SHP77 treated with DMSO at 0.1 percent for 48 hours (cell line): ENCODE measurements at regions not wholly inside any gene's neighbourhood (a gene's known extent, or its start where the extent isn't known, plus 50 kb on each side); places are given as distances from the start of the nearest gene placed in this dataset.

Source experiments
- DNase-seq: peaks from one replicate; lab custom pipeline; 2025; lab: John Stamatoyannopoulos, UW

GRCh38 chr17:22441776-22442175, 749.5 kb downstream of the KCNJ18 start:
- no peak for DNase-seq

GRCh38 chr17:22443061-22443460, 750.7 kb downstream of the KCNJ18 start:
- DNase-seq, result no peak

DNA sequence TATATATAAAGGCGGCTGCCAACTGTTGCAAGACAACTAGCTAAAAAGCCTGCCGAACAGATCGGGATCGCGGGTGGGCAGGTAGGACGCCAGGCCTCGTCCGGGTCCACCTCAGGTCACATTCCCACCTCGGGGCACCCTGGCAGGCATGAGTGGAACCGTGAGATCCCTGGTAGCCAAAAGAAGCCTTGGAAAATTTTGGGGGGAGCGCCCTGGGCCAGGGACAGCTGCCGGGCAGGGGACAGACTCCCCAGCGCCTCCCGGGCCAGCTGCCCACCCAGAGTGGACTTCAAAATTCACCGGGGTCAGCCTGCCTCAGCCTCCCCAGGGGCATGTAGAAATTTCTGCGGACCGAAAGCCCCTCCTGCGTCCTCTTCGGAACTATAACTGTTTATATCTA, 760.9 kb downstream of the KCNJ18 start:
- no peak for DNase-seq

GRCh38 chr17:22454070-22454999, 762.0 kb downstream of the KCNJ18 start:
- DNase-seq, result no peak

DNA sequence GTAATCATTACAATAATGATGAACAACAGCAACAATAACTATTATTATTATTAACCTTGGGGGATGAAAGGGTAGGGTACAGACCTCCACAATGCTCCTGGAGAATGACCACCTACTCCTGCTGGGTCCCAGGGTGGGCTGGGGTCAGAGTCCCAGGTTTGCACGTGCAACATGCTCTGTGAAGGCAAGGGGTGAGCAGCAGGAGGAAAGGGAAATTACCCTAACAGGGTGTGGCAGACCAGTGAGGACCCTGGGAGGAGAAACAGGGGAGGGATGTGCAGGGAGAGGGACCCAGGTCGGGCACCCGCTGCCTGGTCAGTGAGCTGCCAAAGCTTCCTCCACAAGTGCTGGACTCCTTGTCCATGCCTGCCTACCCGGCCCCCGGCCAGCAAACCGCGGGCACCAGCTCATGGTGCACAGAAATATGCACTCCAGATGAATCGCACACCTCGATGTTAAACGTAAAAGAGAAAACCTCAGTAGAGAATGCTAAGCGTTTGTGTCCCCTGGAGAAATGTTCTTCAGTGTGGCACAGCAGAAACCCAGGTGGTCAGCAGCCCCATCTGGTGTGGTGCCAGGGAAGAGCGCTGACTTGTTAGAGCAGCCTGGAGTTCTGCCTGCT, 767.1 kb downstream of the KCNJ18 start:
- DNase-seq, result no peak

GRCh38 chr17:22459953-22460350, 767.6 kb downstream of the KCNJ18 start:
- DNase-seq, result no peak

DNA sequence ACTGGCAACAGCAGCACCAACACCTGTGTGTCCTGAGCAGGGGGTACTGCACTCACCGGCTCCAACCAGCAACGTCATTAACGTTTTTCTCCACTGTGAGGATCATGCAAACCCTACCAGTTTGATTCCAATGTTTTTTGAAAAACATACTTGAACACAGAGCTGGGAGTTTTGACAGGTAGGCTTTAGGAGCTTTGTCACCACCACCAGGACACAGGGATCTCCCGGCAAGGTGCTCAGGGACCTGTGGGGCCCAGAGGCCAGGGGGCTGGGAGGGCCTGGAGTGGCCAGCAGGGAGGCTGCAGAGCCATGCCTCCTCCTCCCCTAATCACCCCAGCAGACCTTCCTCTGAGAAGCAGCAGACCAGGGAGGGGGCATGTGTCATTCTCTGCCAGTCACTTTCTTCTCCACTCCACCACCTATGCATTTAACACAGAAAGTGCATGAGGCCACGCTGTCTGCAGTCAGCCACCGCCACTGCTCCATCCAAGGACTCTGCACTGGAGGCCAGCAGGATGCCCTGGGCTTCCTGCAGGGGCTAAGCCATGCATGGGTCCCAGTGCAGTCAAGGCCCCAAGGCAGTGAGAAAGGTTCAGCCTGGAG, 768.2 kb downstream of the KCNJ18 start:
- no peak for DNase-seq

- DNase-seq, result no peak
These were observed 769.3 kb downstream of the KCNJ18 start for GRCh38 chr17:22461460-22462145.

DNA sequence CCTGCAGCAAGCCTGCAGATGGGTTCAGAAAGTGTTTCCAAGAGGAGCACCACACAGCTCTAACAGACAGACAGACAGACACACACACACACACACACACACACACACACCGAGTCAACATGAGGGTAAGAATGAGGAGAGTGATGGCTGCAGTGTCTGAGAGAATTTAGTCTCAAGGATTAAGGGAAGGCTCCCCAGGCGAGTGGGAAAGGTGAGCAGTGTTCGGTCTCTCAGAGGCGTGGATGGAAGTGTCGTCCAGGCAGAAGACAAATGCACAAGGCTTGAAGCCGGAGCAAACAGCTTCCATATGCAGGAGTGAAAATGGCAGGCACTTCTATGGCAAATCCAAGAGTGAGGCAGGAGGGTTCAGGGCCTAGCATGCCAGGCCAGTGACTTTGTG, 770.1 kb downstream of the KCNJ18 start:
- DNase-seq, result no peak

DNA sequence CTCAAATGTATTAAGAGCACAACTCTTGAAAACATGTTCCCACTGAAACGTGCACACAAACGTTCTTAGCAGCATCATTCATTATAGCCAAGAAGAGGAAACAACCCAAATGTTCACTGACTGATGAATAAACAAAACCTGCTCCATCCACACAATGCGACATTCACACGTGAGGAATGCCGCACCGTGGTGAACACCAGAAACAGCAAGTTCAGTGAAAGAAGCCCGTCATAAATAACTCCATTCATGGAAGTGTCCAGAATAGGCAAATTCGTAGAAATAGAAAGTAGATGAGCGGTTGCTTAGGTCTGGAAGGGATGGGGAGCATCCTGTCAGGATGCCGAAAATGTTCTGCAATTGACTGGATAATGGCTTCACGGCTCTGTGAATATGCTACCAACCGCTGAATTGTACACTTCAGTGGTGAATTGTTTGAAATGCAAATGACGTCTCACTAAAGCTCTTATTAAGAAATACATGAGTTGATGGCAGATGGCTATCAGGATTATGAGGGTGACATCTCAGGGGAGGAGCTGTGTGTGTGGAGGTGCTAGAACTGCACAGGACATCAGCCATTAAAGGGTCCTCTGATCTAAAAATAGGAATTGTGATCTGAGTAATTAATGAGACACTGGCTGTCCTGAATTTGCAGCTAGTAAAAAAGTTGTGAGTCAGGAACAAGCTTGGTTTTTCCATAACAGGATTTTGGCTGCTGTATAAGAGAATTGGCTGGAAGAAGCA, 771.0 kb downstream of the KCNJ18 start:
- DNase-seq, result no peak

- DNase-seq, result no peak
These were observed 771.7 kb downstream of the KCNJ18 start for GRCh38 chr17:22464041-22464440.

DNA sequence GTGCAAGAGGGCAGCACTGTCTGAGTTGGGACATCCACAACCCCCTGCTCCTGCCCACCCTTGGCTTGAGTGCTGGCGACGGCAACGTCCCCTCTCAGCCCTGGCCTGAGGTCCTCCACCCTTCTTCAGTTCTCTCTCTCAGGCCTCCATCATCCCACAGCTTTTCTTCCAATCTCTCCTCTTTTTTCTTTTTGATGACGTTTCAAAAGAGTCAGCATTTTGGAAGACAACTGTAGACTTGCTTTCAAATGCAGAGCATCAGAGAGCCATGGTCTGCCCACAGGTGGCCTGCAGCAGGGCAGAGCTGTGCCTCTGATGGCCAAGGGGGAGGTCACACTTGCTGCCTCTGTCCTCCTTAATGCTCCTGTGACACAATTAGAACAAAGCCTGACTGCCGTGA, 775.4 kb downstream of the KCNJ18 start:
- no peak for DNase-seq

DNA sequence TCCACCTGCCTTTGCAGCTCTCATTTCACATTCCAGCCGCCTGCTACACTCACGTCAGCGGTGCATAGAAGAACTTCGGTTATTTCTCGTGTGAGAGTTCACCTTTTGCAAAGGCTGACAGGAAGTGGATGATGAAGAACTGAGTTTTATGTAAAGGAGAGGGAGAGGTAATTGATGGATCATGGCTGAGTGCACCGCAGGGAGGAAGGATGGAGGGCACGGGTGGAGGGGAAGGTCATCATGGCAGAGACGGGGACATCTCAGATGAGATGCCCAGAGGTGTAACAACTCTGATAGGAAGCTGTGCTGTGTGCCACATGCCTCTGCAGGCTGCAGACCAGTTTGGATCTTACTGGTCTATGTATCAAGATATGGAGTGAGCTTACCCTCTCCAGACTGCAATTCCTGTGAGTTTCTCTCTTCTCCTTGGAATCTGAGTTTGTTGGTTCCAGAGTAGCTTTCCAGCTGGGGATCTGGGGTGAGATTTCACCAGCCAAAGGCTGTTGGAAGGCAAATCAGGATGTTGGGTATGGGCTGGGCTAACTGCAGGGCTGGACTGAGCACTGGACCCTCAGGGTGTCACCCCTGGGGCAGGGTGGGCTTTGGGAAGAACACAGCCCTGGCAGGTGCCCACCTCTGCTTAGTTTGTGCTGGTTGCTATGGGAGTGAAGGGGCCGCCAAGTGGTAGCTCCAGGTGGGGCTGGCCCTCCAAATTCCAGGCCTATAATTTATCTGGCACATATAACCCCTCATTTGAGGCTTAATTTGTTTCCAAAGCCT, 777.0 kb downstream of the KCNJ18 start:
- DNase-seq, result no peak

GRCh38 chr17:22469941-22470340, 777.6 kb downstream of the KCNJ18 start:
- DNase-seq, result no peak

- no peak for DNase-seq
These were observed 778.3 kb downstream of the KCNJ18 start for GRCh38 chr17:22470411-22471175.

GRCh38 chr17:22484826-22485225, 792.5 kb downstream of the KCNJ18 start:
- no peak for DNase-seq

DNA sequence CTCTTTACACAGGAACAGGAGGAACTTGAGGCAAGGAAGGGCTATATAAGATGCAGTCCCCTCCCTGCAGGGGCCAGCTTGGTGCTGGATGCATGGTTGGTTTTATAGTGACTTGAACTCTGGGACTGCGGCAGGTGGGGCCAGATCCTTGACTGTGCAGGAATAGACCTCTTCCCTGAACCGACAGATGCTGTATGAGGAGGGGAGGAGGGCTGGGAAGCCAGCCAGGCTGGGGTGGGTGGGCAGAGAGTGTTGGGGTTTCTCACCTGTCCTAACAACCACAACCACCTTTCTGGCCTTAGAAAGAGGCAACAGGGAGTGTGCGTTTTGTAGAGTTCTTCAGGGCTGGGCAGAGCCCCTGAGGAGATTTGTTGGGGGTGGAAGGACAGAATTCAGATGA, 798.1 kb downstream of the KCNJ18 start:
- no peak for DNase-seq

GRCh38 chr17:22492331-22492730, 800.0 kb downstream of the KCNJ18 start:
- no peak for DNase-seq

DNA sequence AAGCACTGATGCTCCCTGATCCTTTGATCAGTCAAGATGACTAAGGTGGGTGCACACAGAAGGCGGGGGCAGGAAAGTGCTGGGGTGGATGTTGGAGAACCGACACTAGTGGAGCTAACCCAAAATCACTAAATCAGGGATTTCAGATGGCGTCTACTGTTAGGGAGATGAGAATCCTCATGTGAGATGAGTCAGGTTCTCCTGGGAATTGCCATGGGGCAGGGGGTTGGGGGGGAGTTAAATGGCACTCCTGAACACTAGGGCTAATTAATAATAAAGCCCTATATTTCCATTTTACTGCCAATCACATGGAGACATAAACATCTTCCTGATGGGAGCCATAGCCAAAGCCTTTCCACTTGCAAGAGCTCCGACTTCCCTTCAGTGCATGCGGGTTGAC, 804.1 kb downstream of the KCNJ18 start:
- no peak for DNase-seq

- DNase-seq, result no peak
These were observed 811.1 kb downstream of the KCNJ18 start for GRCh38 chr17:22503322-22503899.
